ENCODE measurements at regions not wholly inside any gene's neighbourhood (a gene's known extent, or its start where the extent isn't known, plus 50 kb on each side); places are given as distances from the start of the nearest gene placed in this dataset.

DNA sequence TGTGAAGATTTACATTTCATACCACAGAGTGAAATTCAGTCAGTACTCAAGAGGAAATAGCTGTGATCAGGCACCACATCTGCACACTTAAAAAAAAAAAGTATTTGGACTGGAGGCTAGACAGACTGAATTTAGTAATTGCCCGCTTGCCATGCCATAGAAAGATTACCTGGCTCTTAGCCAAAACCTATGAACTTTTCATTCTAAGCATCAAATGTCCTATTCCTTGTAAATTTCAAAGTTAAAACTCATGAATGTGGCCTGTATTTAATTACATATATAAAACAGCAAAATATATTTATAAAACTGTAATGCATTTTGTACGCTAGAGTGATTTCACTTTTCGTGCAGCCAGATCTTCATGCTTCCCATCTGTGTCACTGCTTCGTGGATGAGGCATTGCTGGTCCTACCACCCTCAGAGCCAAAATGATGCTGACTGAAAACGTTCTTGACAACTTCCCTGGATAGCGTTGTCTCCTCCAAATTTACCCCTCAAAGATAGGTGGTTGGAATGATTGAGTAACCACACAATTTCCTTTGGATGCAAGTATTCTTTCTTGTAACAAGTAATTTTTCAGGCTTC lies 447.9 kb upstream of the SGCD start:
- POLR2A ChIA-PET = no interaction called here
- CTCF ChIA-PET = no interaction called here

DNA sequence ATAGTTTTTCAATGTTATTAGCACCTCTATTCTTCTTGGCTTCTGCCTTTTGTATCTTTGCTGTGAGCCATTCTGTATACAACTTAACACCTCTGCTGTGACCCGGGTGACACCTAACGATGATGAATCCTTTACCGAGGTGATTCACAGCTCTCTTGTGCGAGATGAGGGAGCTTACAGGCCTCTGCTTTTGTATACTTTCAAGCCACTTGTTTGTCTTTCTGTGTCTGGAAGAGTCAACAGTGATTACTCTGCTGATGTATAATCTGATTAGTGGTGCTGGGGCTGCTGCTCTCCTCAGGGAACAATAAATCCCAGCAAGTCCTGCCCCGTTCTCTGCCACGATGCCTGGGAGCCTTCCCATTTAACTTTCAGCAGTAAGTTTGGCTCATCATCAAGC lies 442.9 kb upstream of the SGCD start:
- ChIA-PET POLR2A (no interaction called here), CTCF (no interaction called here)

DNA sequence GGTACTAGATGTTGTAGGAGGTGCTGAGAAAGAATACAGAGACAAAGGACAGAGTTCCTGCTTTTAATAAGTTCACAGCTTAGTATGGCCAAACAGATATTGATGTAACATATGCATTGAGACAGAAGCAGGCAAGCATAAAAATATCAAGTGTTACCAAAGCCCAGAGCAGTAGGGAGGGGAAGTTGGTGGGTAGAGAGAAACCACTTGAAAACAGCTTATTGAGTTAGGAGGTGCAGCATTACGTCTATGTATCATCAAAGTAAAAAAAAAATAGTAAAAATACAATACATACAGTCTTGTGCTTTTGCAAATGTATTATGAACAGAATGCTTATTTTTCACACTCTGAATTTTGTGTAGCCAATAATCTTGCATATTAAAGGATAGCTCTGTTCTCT lies 441.8 kb upstream of the SGCD start:
- ChIA-PET POLR2A (no interaction called here), CTCF (no interaction called here)

DNA sequence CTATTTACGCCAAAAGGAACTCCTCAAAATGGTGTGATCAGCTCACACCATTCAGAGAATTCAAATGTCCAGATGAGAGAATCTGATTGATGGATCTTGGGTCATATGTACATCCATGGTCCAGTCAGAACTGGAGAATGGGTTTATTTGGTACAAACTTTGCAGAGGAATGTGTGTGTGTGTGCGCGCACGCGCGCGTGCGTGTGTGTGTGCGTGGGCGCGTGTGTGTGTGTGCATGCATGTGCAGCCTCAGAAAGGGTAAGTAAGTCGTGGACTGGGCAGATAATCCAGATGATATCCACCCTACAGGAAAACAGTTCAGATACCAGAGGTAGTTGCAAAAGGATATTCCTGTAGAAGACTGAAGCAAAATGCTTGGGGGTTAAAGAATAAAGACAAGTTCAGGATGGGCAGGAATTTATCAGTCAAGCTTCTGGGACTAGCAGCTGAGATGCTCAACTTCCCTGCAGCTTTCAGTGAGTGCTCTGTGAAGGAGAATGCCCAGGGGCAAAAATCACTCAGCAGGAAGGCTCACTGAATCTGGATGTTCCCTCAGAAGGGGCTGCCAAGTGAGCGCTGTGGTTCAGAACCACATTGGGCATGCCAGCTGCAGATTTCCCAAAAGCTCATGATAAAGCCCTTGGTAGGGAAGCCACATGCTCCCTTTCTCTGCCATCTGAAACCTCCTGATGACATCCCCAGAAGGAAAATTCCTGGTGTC lies 440.5 kb upstream of the SGCD start:
- CTCF ChIA-PET = no interaction called here
- POLR2A ChIA-PET = no interaction called here

DNA sequence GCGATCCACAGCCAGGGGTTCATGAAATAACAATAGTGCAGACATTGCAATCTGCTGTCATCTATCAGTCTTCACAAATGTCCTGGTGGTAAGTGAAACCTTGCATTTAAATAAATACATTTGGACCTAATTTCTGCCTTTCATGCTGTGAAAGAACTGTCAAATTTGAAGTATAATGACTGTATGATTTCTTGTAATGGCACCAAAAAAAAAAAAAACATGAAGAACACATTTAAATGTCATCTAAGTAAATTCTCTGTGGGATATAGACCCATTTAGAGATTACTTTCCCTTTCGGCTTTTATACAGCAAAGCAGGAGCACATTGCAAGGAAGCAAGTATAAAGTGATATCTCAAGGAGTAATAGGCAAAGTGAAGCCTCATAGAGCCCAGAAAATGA lies 431.5 kb upstream of the SGCD start:
- CTCF ChIA-PET = no interaction called here

DNA sequence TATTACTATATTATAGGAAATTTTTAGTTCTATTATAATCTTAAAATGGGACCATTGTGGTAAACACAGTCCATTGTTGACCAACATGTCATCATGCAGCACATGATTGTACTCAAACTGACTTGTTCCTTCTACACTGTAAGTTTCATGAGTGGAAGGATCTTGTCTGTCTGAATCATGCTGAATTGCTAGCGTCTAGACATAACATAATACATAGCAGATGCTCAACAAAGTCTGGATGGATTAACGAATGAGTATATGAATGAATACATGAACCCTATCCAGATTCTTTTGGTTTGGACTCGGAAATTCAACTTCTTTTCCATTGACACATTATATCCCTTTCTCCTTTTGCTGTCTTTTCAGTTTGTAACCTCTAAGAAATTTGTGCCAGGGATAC lies 429.2 kb upstream of the SGCD start:
- ChIA-PET CTCF (no interaction called here), POLR2A (no interaction called here)

More for the DNA sequence above, 431.5 kb upstream of the SGCD start:
- POLR2A ChIA-PET = no interaction called here

DNA sequence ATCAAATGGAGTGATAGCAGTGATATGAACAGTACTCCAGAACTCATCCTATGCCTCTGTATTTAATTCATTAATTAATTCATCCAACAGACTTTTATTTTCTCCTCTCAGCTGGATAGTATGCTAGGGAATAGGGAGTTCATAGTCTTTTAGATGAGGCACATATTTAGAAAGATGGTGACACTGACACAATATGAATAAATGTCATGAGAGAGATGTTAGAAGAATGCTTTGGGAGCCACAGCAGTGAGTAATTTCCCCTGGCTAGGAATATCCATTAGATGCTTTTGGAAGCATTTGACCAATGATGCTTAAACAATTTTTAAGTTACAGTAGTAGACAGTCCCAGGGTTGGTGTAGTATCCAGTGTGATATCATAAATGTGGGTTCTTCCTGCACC lies 428.7 kb upstream of the SGCD start:
- CTCF ChIA-PET = no interaction called here

DNA sequence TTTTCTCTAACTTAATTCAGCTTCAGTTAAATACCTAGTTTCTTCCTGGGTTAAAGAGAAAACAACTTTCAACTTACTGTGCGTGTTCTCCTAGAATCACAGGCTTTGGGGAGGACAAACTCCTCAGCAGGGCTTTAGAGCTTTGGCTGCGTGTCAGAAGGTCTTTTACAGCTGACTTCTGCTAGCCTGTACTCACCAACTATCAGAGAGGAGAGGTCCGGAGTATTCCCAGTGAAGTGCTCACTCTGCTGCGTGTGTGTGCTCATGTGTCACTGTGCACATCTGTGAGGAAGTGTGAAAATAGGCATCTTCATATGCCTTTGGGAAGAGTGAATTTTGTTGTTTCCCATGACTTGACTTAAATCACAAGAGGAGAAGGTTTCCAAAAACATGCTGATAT lies 423.2 kb upstream of the SGCD start:
- POLR2A ChIA-PET = no interaction called here
- CTCF ChIA-PET = no interaction called here

More for the DNA sequence above, 428.7 kb upstream of the SGCD start:
- POLR2A ChIA-PET = no interaction called here

DNA sequence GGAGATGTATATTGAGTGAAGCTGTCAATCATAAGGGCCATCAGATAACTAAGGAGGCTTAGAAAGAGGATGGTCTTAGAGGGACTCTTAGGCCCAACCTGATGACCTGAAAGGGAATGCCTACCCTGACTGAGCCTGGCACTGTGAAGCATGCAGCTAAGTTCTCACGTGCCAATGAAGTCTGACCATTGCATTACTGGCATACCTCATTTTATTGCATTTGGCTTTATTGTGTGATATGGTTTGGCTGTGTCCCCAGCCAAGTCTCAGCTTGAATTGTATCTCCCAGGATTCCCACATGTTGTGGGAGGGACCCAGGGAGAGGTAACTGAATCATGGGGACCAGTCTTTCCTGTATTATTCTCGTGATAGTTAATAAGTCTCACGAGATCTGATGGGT lies 421.6 kb upstream of the SGCD start:
- ChIA-PET POLR2A (no interaction called here), CTCF (no interaction called here)

DNA sequence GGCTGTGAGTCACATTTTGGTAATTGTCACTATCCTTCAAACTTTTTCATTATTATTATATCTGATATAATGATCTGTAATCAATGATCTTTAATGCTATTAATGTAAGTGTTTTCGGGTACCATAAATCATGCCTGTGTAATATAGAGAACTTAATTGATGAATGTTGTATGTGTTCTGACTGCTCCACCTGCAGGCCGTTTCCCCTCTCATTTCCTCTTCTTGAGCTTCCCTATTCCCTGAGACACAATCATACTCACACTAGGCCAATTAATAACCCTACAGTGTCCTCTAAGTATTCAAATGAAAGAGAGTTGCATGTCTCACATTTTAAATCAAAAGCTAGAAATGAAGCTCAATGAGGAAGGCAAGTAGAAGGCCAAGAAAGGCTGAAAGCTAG lies 420.9 kb upstream of the SGCD start:
- POLR2A ChIA-PET = no interaction called here

DNA sequence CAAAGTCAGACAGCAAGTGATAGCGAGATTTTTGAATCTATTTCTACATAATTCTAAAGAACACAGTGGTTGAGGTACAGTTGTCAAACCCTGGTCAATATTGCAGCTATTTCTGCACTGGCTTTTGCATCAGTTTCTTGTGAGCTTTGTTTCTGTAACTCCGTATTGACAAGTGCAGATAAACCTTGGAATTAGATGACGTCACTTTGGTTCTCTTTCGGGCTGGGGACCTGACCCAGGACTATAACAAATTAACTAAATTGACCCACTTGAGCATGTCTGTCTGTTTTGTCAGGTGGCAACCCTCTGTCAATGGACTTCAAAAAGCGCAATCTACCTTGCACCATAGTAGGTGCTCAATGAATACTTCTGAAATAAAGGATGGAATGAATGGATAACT lies 418.4 kb upstream of the SGCD start:
- POLR2A ChIA-PET = no interaction called here
- CTCF ChIA-PET = no interaction called here

More for the DNA sequence above, 420.9 kb upstream of the SGCD start:
- CTCF ChIA-PET = no interaction called here

DNA sequence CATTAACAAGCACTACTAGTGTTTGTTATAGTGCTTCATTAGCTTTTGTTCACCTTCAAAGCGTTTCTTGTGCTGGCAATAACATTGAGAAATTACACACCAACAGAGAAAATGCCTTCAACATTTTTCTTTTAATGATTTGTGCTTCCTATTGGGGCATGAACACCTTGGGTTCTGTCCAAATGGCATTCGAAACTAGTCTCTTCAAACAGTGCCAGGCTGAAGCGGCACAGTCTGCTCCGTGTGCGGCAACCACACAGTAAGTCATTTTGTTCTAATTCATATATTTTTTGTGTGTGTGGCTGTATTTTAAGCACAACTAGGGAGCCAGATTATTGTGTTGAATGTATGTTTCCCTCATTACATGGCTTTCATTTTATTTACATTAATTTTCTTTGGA lies 414.7 kb upstream of the SGCD start:
- POLR2A ChIA-PET = no interaction called here
- CTCF ChIA-PET = no interaction called here

DNA sequence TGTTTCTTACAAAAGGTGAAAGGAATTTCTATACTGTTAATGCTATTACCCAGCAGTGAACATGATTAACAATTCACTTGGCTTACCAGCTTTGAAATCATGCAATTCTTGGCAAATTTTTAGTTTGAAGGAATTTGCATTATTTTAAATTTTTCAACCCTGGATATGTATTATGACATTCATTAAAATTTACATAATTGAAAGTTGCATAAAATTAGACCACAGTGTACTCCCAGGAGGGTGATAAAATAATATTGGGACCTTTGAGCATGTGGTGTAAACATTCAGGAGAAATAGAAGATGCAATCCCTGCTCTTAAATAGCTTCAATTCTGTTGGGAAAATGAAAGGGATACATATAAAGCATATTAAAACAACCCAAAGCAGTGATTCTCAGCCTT lies 412.2 kb upstream of the SGCD start:
- POLR2A ChIA-PET = no interaction called here
- CTCF ChIA-PET = no interaction called here

DNA sequence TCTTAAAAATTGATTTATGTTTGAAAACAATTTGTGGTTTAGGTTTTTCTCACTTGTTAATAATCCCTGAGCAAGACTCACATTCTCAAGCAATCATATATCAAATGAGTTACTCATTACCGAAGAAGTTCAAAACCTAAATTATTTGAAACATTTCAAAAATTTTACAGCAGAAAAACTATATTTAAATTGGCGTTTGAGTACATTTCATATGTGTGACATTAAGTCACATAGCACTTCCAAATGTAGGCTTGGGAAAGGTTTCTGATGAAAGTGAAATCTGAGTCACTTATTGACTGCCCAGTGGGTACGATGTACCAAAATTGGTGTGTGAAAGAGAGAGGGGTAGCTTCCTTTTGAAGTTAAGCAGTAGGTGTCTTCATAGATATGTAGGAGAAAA lies 411.4 kb upstream of the SGCD start:
- ChIA-PET POLR2A (no interaction called here), CTCF (no interaction called here)

DNA sequence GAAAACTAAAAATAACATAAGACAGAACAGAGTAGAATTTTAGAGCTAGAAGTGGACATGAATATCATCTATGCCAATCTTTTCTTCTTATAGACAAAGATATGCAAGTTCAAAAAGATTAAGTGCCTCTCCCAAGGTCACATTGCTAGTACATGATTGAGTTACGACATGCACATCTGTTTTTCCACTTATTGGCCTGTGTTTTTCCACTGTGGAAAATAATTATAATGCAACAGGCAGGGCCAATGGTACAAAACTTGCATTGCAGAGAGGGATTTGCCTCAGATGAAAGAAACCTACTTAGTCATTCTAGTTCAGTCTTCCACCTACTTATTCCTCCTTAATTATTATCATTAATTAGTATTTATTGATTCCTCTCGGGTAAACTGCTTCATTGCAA lies 407.8 kb upstream of the SGCD start:
- ChIA-PET POLR2A (no interaction called here), CTCF (no interaction called here)

DNA sequence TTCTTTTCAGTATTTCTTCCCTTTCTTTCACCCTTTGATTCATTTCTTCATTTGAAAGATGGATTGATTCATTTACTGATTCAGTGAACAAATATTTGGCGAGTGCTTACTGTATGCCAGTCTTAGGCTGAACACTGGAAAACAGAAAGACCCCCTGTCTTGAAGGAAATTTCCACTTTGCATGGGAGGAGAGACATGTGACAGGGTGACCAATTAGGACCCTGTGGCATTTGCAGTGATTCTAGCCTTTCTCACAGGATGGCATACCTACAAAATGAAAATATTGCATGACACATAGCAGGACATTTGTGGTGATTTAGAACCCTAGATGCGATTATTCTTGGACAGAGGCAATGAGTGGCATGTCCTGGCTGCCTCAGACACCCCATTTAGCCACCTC lies 407.2 kb upstream of the SGCD start:
- POLR2A ChIA-PET = no interaction called here

DNA sequence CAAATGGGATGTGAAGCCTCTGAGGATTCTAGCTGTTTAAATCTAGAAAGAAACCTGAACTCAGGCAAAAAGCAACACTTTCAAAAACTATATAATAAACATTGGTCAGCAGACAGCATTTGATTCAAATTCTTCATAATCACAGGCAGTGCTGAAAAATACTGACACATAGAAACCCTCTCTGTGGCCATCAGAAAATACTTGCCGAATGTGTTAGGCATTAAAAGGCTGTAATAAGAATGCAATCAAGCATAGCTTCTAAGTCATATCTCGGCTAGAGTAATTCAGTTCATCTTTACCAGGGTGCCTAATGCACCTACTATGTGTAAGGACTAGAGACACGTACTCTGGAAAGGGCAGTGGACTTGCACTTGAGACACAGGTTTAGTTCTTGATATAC lies 405.3 kb upstream of the SGCD start:
- POLR2A ChIA-PET = no interaction called here
- CTCF ChIA-PET = no interaction called here

More for the DNA sequence above, 407.2 kb upstream of the SGCD start:
- CTCF ChIA-PET = no interaction called here

DNA sequence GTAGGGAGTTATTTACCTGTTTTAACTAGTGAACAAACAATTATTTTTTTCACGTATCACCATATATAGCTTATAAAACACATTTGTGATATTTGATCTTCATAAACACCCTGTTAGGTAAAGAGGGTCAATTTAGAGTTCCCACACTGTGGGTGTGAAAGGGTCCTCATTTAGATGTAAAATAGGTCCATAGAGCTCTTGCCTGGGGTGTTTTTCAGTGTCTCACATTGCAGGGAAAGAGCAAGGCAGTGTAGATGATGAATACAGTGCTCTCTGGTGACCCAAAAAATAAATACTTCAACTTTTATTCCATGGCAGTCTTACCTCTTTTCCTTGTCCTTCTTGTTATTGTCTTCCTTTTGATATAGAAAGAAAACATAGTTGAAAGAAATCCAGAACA lies 403.2 kb upstream of the SGCD start:
- CTCF ChIA-PET = no interaction called here
- POLR2A ChIA-PET = no interaction called here

DNA sequence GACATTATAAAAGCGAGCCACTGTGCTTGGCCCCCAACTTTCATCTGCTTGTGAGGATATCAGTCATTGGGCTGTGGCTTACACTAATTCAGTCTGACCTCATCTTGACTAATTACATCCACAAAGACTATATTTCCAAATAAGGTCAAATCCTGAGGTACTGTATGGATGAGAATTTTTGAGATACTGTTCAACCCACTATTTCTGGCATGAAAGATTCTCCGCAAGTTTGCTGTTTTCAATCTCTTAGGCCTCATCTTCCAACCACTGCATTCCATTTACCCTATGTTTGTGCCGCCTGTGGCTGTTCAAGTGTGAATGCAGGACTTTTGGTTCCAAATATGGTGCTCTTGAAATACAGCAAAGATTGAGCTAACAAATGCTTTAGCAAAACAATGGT lies 400.9 kb upstream of the SGCD start:
- POLR2A ChIA-PET = no interaction called here
- CTCF ChIA-PET = no interaction called here

DNA sequence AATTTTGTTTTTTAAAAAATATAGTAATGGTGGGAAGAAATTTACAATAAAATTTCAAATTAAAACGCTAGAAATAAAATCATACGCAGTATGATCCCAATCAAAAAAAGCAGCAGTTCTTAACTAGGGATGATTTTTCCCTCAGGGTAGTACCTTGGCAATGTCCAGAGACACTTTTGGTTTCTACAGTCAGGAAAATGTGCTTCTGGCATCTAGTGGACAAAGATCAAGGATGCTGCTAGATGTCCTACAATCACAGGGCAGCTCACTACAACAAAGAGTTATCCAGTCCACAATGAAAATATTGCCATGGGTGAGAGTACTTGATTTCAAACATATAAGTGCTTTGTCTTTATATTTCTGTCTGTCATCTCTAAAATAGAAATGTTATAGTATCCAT lies 400.2 kb upstream of the SGCD start:
- ChIA-PET POLR2A (no interaction called here), CTCF (no interaction called here)

DNA sequence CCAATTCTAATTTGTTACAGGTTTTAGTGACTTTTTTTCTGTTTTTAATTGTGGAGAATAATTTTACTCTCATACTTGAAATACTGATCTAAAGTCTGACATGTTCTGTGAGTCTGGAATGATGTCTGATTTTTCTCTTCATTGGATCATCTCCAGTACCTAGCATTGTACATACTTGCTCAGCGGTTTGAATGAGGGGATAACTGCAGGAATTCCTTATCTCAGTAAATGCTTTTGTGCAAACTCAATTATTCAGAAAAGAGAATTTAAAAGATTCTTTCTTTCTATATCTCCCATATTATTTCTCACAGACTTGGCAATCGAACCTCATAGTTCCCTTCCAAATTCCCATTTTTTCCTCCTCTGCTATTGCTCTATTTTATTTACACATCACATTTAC lies 397.9 kb upstream of the SGCD start:
- ChIA-PET POLR2A (no interaction called here), CTCF (no interaction called here)

DNA sequence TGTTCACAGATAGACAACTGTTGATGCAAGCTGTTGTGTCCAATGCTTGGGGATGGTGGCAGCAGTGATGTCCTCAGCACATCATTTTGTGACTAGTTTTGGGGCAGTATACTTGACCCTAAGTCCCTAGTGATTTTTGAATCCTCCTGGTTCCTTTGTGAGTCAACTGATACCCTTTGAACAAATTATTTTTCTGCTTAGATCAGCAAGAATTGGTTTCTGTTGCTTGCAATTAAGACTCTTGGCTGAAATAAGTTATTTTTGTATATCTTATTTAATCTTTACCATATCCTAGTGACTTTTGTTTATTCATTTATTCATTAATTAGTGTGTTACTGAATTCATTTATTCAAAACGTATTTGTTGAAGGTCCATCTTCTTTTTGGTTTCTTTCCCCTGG lies 392.0 kb upstream of the SGCD start:
- CTCF ChIA-PET = no interaction called here
- POLR2A ChIA-PET = no interaction called here

DNA sequence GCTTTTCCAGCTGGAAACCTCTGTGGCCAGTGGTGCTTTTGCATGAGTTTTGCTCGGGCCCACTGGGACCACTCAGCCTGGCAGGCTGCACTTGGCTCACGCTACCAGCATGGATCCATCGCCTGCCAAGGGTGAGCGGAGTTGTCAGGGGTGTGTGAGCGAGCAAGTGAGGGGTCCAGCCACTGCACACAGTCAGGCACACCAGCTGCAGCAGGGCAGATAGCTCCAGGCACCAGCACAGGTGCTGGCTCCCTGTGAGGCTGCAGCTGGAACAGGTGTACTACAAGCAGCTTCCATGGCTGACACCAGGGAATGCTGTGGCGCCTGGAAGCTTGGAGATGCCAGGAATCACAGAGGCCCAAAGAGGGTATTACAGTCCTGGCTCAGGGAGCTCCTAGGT lies 391.2 kb upstream of the SGCD start:
- ChIA-PET POLR2A (no interaction called here), CTCF (no interaction called here)
